ENCODE measurements at regions not wholly inside any gene's neighbourhood (a gene's known extent, or its start where the extent isn't known, plus 50 kb on each side); places are given as distances from the start of the nearest gene placed in this dataset.

DNA sequence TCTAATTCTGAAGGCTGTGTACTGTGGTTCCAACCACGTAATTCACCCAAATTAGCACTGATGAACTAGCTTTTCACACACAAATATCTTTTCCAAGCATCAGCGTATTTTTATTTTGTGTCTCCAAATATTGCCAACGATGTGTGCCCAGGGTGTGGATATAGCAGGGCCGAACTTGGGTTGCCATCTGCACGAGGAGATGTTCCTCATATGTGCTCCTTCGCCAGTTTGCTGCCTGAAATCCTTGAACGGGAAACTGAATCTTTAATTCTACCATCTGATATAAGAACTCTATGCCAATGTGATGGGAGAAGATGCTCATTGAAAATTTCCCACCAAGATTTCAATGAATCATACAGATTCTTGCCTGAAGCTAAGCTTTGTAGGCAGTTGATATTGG, 121.5 kb upstream of the ZNF438 start:
- TF ChIP-seq CTCF (IDR thresholded peaks at IDR 0.05) = no peak
- no peak for TF ChIP-seq POLR2A (IDR thresholded peaks at IDR 0.05)
- TF ChIP-seq POLR2AphosphoS5 (IDR thresholded peaks at IDR 0.05) = no peak
- no peak for TF ChIP-seq EP300 (IDR thresholded peaks at IDR 0.05)
